ENCODE measurements at regions not wholly inside any gene's neighbourhood (a gene's known extent, or its start where the extent isn't known, plus 50 kb on each side); places are given as distances from the start of the nearest gene placed in this dataset.
"Not testable (repeated sequence)": the region's sequence is repeated elsewhere in the genome, so short reads cannot be mapped to it uniquely, and the experiment has no call there.

DNA sequence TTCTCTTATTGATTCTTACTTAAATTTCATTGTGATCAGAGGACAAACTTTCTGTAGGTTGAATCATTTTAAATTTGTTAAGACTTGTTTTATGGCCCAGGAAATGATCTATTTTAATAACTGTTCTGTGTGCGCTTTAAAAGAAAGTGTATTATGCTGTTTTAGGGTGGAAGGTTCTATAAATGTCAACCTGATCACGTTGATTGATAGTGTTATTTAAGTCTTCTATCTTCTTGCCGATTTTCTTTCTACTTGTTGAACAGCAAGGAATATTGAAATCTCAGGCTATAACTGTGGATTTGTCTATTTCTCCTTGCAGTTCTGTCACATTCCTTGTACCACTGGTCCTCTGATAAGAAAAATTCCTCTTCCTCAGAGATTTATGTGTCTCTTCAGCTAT lies 112.7 kb downstream of the TANC2 start:
- no peak for DNase-seq (ENCODE audit: low read depth in 2 of 2)

- DNase-seq (ENCODE audit: low read depth in 2 of 2), result no peak
Measured at GRCh38 chr17:63082273-63082861, 116.3 kb downstream of the TANC2 start.

- DNase-seq (ENCODE audit: low read depth in 2 of 2), result no peak
Measured at GRCh38 chr17:63082952-63083351, 116.9 kb downstream of the TANC2 start.

DNA sequence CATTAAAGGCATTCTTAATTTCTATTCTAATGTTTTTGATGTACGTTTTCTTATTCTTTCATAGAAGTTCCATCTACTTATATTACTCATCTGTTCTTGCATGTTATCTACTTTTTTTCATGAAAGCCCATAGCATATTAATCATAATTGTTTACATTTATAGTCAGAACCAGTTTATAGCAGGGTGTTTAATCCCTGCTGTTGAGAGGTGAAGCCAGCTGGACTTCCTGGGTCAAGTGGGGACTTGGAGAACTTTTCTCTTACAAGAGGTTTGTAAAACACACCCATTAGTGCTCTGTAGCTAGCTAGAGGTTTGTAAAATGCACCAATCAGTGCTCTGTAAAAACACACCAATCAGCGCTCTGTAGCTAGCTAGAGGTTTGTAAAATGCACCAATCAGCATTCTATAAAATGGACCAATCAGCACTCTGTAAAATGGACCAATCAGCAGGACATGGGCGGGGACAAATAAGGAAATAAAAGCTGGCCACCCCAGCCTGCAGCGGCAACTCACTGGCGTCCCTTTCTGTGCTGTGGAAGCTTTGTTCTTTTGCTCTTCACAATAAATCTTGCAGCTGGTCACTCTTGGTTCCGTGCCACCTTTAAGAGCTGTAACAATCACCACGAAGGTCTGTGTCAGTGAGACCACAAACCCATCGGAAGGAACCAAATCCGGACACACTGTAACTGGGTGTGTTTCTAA lies 120.6 kb downstream of the TANC2 start:
- no peak for DNase-seq (ENCODE audit: low read depth in 2 of 2)

GRCh38 chr17:63090358-63091114 lies 124.5 kb downstream of the TANC2 start:
- not testable (repeated sequence) for DNase-seq (ENCODE audit: low read depth in 2 of 2)

GRCh38 chr17:63091909-63092308 lies 125.9 kb downstream of the TANC2 start:
- not testable (repeated sequence) for DNase-seq (ENCODE audit: low read depth in 2 of 2)

DNA sequence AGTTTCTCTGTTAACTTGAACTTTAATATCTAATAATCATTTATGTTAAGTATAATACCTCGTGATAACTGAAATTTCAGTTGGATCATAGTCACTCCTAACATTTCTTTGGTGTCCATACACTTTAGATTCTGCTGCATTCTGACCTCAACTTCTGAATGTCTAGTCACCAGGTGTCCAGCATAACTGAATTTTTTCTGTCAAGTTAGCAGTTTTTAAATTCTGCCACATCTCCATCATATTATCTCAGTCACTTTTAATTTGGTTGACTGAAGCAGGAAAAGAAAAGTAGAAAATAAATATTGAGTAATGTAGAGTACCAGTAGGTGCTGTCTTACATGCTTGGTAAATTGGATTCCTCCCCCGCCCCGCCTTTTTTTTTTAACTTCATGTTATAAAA lies 128.6 kb downstream of the TANC2 start:
- no peak for DNase-seq (ENCODE audit: low read depth in 2 of 2)

DNA sequence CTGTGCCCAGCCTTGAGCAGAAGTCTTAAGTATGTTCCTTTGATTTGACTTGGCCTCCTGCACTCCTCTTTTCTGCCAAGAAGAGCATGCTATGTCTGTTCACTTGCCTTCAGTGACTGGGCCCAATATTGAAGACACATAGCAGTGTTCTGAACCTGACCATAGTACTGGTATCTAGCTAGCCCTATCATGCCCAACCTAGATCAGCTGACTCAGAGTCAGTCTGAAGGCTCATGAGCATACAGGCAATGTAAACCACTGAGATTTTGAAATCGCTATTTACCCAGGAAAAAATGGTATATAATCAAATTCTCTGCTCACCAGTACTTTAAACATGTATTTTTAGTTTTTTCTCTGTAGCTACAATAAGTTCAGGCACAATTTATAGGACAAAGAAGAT lies 129.4 kb downstream of the TANC2 start:
- DNase-seq (ENCODE audit: low read depth in 2 of 2), result no peak

- no peak for DNase-seq (ENCODE audit: low read depth in 2 of 2)
Measured at GRCh38 chr17:63095879-63096278, 129.8 kb downstream of the TANC2 start.

DNA sequence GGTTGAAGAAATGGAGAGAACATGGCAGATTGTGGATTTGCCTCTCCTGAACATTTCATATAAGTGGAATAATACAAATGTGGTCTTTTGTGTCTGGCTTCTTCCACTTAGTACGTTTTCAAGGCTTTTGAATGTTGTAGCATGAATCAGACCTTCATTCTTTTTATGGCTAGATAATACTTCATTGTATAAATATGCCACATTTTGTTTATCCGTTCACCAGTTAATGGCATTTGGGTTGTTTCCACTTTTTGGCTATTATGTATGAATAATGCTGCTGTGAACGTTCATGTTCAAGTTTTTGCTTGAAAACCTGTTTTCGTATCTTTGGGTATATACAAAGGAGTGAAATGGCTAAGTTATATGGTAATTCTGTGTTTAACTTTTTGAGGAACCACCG lies 130.4 kb downstream of the TANC2 start:
- no peak for DNase-seq (ENCODE audit: low read depth in 2 of 2)

- DNase-seq (ENCODE audit: low read depth in 2 of 2), result no peak
Measured at GRCh38 chr17:63099425-63099824, 133.4 kb downstream of the TANC2 start.

DNA sequence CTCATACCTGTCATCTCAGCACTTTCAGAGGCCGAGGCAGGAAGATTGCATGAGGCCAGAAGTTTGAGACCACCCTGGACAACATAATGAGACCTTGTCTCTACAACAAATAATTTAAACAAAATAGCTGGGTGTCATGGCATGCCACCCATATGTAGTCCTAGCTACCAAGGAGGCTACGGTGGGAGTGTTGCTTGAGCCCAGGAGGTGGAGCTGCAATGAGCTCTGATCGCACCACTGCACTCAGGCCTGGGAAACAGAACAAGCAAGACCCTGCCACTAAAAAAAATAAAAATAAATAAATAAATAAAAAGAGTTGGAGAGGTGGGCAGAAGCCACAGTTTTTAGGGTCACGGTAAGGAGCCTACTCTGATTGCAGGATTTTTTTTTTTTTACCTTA lies 136.0 kb downstream of the TANC2 start:
- no peak for DNase-seq (ENCODE audit: low read depth in 2 of 2)

DNA sequence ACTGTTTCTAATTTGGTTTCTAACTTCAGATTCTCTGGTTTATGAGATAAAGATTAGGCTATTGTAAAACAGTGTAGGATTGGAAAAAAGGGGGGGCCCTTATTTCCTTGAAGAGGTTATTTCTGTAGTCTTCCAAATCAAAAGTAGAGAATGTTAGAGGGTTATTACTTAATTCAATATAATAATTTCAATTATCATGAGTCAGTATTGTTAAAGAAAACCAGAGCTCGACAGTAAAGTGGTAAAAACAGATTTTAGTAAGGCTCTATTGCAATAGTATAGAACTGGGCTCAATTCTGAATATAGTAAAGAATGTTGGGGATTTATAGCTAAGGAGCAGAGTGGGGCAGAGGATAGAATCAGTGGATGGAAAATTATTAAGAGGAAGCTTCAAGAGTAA lies 140.0 kb downstream of the TANC2 start:
- DNase-seq (ENCODE audit: low read depth in 2 of 2), result no peak

DNA sequence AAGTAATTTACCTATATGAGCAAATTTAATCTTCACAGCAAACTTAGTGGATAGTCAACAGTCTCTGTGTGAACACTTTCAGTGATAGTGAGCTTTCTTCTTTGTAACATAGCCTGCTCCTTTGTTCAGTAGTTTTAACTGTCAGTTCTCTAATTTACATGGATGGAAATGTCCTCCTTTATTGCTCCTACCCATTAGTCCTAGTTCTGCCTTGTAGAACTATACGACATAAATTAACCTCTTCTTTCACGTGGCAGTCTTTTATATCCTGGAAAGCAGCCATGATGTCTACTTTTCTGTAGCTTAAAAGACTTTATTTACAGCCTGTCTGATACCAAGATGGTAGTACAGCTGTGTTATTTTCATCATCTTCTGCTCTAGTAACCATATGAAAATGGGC lies 143.6 kb downstream of the TANC2 start:
- no peak for DNase-seq (ENCODE audit: low read depth in 2 of 2)

- no peak for DNase-seq (ENCODE audit: low read depth in 2 of 2)
Measured at GRCh38 chr17:63113167-63113566, 147.1 kb downstream of the TANC2 start.

DNA sequence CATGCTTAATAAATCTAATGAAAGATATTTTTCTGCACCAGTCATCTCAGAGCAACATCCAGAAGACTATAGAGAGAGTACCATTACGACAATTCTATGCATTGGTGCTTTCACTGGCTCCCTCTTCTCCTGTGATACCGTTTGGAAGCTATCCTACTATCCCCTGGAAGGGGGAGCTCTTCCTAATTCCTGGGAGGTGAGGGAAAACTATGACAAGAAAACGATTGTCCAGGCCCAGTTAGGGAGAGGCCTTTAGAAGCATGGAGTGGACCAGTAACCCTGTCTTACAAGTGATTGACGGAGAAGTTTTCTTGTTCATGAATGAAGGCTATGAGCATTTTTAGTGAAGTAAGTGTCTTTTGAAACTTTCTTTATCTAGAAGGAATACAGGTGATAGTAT lies 150.2 kb downstream of the TANC2 start:
- DNase-seq (ENCODE audit: low read depth in 2 of 2), result no peak

DNA sequence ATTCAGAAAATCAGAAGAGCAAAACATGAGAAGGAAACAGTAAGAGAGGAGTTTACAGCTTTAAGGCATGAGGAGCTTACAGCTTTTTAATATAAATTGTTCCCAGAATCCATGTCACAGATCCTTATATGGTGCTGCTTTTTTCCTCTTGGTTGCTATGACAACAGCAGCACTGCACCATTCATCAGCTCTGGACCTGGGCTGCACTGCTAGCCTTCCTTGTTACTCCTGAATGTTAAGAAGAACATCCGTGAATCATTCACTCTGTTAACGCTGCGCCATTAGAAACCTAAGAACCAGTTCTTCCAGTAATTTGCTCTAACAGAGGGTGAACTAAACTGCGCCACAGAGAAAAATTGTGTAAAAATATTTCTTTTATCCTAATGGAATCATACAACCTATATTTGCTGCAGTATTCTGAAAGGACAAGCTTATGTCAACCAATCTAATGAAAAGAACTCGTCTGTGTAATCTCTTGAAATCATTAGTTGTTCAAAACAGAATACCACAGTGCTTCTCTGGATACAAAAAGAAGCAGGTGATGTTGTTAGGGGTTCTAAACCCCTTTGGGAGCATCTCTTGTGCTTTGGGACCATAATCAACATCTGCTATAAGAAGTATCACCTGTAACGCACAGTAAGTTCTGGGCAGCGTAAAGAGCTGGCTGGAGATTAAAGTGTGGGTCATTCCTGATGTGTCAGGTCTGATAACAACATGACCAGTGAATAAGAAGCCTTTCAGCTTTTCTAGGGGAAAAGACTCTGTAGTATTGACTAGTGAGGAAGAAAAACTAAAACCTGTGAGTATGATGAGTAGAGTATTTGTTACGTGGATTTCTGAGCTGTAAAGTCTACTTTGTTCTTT lies 151.2 kb downstream of the TANC2 start:
- no peak for DNase-seq (ENCODE audit: low read depth in 2 of 2)

- no peak for DNase-seq (ENCODE audit: low read depth in 2 of 2)
Measured at GRCh38 chr17:63120406-63120805, 154.4 kb downstream of the TANC2 start.

- DNase-seq (ENCODE audit: low read depth in 2 of 2), result no peak
Measured at GRCh38 chr17:63124536-63124935, 158.5 kb downstream of the TANC2 start.

DNA sequence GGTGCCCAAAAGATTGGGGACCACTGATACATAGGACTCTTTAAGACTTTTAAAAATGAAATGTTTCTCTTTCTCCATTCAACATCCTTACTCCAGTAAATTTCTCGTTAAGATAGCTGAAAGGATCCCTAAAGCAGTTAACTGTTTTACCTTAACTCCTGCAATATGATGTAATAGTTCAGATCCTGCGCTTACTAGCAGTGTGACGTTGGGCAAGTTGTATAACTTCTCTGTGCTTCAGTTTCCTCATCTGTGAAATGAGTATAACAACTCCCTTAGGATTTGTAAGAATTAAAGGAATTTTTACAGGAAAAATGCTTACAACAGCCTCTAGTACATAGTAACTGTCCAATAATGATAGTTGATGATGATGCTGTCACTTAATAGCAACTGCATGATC lies 158.9 kb downstream of the TANC2 start:
- no peak for DNase-seq (ENCODE audit: low read depth in 2 of 2)

- no peak for DNase-seq (ENCODE audit: low read depth in 2 of 2)
Measured at GRCh38 chr17:63125987-63126386, 160.0 kb downstream of the TANC2 start.

DNA sequence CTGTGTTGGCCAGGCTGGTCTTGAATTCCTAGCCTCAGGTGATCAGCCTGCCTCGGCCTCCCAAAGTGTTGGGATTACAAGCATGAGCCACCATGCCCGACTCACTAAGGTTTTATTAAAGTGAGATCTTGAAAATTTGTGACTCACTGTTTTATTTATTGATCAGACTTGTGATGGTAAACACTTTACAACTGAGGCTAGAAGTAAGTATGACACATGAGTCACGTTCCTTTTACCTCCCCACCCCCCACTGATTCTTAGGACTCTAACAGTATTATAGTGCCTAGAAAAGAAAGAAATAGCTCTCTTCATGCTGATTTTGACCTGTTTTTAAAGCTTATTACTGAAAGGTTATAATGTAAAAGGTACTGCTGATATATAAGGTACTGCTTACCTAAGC lies 160.6 kb downstream of the TANC2 start:
- DNase-seq (ENCODE audit: low read depth in 2 of 2), result no peak

Measured in stimulated activated CD4-positive, alpha-beta T cell treated with anti-CD3 and anti-CD28 coated beads, Interleukin-15, amount 100 ng/mL, for 48 hours (primary cell).